Muscle of back (tissue), 3 donors: ENCODE measurements at regions not wholly inside any gene's neighbourhood (a gene's known extent, or its start where the extent isn't known, plus 50 kb on each side); places are given as distances from the start of the nearest gene placed in this dataset.
A peak's percentile ranks its signal among the peaks of the same experiment; 100 is the strongest.

Source experiments
- DNase-seq, 3 donors: peaks; one replicate each; pipeline versions ENCODE4 v3.0.0 to v3.0.0-alpha.2; 2013

GRCh38 chr5:161960314-161960713 is 107.3 kb upstream of the GABRG2 start:
- DNase-seq: no peak

- peak; percentile 27 to 64 (median 49) for DNase-seq
Observed at GRCh38 chr5:161966564-161966963, 101.0 kb upstream of the GABRG2 start.

- no peak for DNase-seq
Observed at GRCh38 chr5:161975350-161975749, 92.2 kb upstream of the GABRG2 start.

- no peak for DNase-seq
Observed at GRCh38 chr5:161988077-161988476, 79.5 kb upstream of the GABRG2 start.
